ENCODE measurements at regions not wholly inside any gene's neighbourhood (a gene's known extent, or its start where the extent isn't known, plus 50 kb on each side); places are given as distances from the start of the nearest gene placed in this dataset.

DNA sequence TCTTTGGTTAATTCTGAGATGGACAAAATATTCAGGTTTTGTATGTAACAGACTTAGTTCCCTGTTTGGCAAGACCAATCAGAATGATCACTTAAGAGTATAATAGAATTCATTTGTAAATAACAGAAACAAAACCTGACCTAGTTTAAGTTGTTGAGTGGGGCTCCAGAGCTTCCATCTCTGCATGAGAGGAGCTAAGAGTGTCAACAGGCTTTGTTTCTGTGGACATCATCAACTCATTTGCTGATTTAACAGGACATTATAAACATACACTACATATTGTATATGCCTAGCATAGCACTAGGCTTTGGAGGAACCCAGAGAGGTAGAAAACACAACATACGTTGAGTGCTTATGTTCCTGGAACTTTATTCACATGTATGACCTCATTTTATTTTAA is 75.3 kb upstream of the TRIB2 start:
- H3K27ac Mint-ChIP-seq = no peak overlapping the region
- no peak overlapping the region for H3K4me3 Mint-ChIP-seq (ENCODE audit: low read depth)
- TF ChIP-seq, protein P1, sequence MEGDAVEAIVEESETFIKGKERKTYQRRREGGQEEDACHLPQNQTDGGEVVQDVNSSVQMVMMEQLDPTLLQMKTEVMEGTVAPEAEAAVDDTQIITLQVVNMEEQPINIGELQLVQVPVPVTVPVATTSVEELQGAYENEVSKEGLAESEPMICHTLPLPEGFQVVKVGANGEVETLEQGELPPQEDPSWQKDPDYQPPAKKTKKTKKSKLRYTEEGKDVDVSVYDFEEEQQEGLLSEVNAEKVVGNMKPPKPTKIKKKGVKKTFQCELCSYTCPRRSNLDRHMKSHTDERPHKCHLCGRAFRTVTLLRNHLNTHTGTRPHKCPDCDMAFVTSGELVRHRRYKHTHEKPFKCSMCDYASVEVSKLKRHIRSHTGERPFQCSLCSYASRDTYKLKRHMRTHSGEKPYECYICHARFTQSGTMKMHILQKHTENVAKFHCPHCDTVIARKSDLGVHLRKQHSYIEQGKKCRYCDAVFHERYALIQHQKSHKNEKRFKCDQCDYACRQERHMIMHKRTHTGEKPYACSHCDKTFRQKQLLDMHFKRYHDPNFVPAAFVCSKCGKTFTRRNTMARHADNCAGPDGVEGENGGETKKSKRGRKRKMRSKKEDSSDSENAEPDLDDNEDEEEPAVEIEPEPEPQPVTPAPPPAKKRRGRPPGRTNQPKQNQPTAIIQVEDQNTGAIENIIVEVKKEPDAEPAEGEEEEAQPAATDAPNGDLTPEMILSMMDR (IDR thresholded peaks at IDR 0.05; ENCODE audit: unreplicated experiment) = no peak
- no peaks in the 10 kb centered on the region for H3K36me3 Mint-ChIP-seq (ENCODE audit: insufficient read depth)
- H3K9me3 Mint-ChIP-seq (ENCODE audit: low read depth) = peaks cover 2% of the 10 kb centered on the region
- no peak for DNase-seq (ENCODE audit: low spot score, unreplicated experiment)
- no peaks in the 10 kb centered on the region for H3K4me1 Mint-ChIP-seq (ENCODE audit: low read depth)
- H3K27me3 Mint-ChIP-seq = peaks cover 1% of the 10 kb centered on the region

DNA sequence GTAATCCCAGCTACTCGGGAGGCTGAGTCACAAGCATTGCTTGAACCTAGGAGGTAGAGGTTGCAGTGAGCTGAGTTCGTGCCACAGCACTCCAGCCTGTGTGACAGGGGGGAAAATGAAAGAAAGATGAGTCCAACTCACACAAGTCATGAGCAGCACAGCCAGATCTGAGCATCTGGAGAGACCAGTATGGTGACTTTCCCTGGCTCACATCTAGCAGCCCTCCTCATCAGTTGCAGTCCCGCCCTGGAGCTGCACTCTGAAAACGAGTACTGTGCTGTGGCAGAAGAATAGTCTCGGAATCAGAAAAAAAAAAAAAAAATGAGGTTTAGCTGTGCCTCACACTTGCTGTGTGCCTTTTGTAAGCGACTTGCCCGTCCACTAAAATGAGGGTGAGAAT is 74.4 kb upstream of the TRIB2 start:
- no peaks in the 10 kb centered on the region for H3K36me3 Mint-ChIP-seq (ENCODE audit: insufficient read depth)
- H3K27me3 Mint-ChIP-seq = no peaks in the 10 kb centered on the region

DNA sequence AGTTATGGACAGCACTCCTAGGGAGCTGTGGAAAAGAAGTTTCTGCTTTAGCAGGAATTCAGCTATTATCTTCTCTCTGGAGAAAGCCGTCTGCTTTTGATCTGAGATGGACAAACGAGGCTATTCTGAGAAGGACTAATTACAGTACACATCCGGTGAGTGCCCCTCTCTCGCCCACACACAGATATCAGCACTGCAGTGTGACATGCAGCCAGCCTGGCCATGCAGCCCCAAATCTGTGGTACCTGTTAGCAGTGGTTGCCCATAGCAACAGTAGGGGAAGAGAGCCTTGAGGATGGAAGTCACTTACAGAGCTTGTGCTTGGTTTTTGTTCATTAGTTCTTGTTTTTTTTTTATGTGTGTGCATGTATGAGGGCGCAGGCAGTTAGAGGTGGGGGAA is 73.9 kb upstream of the TRIB2 start:
- no peak overlapping the region for H3K27ac Mint-ChIP-seq

More for the DNA sequence above, 74.4 kb upstream of the TRIB2 start:
- TF ChIP-seq, protein P1 (IDR thresholded peaks at IDR 0.05; ENCODE audit: unreplicated experiment) = no peak
- DNase-seq (ENCODE audit: low spot score, unreplicated experiment) = no peak
- Mint-ChIP-seq H3K27ac (no peak overlapping the region), H3K4me1 (ENCODE audit: low read depth) (no peaks in the 10 kb centered on the region), H3K4me3 (ENCODE audit: low read depth) (no peak overlapping the region), H3K9me3 (ENCODE audit: low read depth) (peaks cover 2% of the 10 kb centered on the region)

DNA sequence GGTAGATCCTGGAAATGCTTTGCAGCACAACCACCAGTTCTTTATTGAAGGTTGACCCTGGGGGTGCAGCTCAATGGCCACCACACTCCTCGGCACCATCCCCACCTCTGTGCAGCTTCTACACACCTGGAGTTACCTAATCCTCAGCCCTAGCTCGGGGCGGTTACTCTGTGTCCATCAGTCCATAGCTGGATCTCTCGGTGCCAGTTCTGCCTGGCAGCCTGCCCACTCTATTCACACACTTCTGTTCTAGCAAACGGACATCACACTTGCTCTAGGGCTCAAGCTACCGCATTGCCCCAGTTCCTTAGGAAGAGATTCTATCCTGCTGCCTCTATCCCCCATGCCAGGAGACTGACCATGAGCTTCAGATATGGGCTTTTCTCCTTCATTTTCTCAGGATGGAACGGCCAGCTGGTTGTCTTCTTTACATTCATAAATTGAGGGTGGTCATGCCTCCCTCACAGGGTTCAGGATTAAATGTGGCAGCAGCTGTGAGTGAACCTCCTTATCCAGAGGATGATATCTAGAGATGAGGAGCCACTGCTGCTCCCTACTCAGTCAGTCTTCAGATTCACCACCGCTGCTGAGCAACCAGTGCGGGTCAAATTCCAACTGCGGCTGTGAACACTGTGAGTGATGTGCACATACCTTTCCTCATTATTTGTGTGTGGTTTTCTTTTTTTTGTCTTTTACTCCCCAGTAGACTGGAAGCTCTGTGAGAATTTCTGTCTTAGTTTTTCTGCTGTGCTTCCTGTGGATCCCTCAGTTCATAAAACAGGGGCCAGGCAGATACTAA is 66.9 kb upstream of the TRIB2 start:
- H3K4me3 Mint-ChIP-seq (ENCODE audit: low read depth) = no peak overlapping the region
- peaks cover 4% of the 10 kb centered on the region for H3K4me1 Mint-ChIP-seq (ENCODE audit: low read depth)
- H3K27me3 Mint-ChIP-seq = peaks cover 10% of the 10 kb centered on the region
- no peaks in the 10 kb centered on the region for H3K36me3 Mint-ChIP-seq (ENCODE audit: insufficient read depth)
- TF ChIP-seq, protein P1 (IDR thresholded peaks at IDR 0.05; ENCODE audit: unreplicated experiment) = no peak
- H3K9me3 Mint-ChIP-seq (ENCODE audit: low read depth) = peaks cover 2% of the 10 kb centered on the region
- no peak for DNase-seq (ENCODE audit: low spot score, unreplicated experiment)
- H3K27ac Mint-ChIP-seq = no peak overlapping the region

More for the DNA sequence above, 73.9 kb upstream of the TRIB2 start:
- H3K4me1 Mint-ChIP-seq (ENCODE audit: low read depth) = no peaks in the 10 kb centered on the region
- no peaks in the 10 kb centered on the region for H3K36me3 Mint-ChIP-seq (ENCODE audit: insufficient read depth)
- no peak overlapping the region for H3K4me3 Mint-ChIP-seq (ENCODE audit: low read depth)
- no peak for DNase-seq (ENCODE audit: low spot score, unreplicated experiment)
- TF ChIP-seq, protein P1 (IDR thresholded peaks at IDR 0.05; ENCODE audit: unreplicated experiment) = no peak
- no peaks in the 10 kb centered on the region for H3K27me3 Mint-ChIP-seq
- peaks cover 2% of the 10 kb centered on the region for H3K9me3 Mint-ChIP-seq (ENCODE audit: low read depth)

DNA sequence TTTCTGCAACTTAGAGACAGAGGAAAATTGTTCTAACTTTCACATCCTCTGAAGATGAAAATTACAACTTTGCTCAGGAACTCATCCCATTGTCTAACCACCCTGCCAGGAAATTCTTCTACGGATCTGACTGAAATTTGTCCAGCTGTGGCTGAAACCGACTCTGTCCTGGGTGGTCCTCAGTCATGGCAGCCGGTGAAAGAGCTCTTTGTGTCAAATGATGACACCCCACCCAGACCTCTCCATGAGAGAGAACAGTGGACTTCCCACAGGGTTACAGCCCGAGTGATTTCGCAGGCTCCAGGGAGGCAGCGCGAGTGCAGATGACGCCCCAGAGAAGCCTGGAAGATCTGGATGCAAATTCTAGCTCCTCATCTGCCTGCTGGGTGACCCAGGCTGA is 65.1 kb upstream of the TRIB2 start:
- Mint-ChIP-seq H3K27me3 (peaks cover 10% of the 10 kb centered on the region), H3K36me3 (ENCODE audit: insufficient read depth) (no peaks in the 10 kb centered on the region), H3K4me3 (ENCODE audit: low read depth) (no peak overlapping the region), H3K4me1 (ENCODE audit: low read depth) (peaks cover 4% of the 10 kb centered on the region), H3K9me3 (ENCODE audit: low read depth) (no peaks in the 10 kb centered on the region), H3K27ac (no peak overlapping the region)
- DNase-seq (ENCODE audit: low spot score, unreplicated experiment) = no peak
- TF ChIP-seq, protein P1 (IDR thresholded peaks at IDR 0.05; ENCODE audit: unreplicated experiment) = no peak

Data from progenitor cell of endocrine pancreas (in vitro differentiated cells).